G401 (cell line): ENCODE measurements at regions not wholly inside any gene's neighbourhood (a gene's known extent, or its start where the extent isn't known, plus 50 kb on each side); places are given as distances from the start of the nearest gene placed in this dataset.
"Not testable (repeated sequence)": the region's sequence is repeated elsewhere in the genome, so short reads cannot be mapped to it uniquely, and the experiment has no call there.

ENCODE experiments used
- DNase-seq: peaks from one replicate; pipeline ENCODE4 v3.0.0-alpha.2; 2015; ENCODE audit warnings: low spot score
- in situ Hi-C: cut with HindIII; loops from 2 replicates; pipeline ENCODE4 v1.10.0; 2016; ENCODE audit warnings: low sequenced_read_pairs, mixed read lengths

DNA sequence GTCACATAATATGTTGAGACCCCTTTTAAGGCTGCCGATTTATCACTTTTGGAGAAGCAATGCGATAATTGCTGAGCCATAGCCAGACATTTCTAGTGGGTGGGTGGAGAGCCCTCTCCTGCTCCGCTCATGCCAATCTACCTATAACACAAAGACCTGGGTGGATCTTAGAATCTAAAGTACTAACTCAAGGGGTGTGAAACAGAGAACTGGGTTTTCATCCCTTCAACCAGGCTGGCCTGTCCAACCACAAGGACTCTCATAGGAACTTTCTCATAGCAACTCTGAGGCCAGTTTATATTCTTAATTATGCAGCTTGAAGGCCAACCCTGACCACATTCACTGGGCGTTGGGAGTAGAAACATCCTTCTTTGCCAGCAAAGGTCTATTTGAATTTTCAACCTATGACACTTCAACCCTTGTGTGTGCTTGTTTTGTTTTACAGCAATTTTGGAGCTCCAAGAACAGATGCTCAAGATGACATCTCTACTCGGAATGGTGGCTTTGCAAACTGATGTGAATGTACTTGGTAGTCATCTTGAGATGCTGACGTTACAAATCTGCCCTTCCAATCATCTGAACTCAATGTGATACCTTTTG, 1198.2 kb upstream of the AUTS2 start:
- in situ Hi-C loops: no loop called here
- DNase-seq: no peak

GRCh38 chr7:68400783-68401182, 1197.5 kb upstream of the AUTS2 start:
- no peak for DNase-seq
- in situ Hi-C loops: no loop called here

DNA sequence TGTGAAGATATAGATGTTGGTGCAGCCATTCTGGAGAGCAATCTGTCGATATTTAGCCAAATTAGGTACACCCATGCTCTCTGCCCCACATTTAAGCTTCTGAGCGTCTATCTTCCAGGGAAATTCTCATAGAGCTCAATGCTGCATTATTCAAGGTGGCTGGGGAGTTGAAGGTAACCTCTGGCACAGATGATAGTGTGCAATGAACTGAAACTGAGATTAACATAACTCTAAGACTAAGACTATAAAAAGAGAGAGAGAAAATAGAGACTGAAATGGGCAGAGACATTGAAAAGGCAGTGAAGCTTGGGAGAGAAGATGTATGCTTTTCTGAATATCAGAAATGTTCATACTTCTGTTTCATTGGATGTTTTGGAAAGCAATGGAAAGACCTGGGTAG, 1197.0 kb upstream of the AUTS2 start:
- no peak for DNase-seq

DNA sequence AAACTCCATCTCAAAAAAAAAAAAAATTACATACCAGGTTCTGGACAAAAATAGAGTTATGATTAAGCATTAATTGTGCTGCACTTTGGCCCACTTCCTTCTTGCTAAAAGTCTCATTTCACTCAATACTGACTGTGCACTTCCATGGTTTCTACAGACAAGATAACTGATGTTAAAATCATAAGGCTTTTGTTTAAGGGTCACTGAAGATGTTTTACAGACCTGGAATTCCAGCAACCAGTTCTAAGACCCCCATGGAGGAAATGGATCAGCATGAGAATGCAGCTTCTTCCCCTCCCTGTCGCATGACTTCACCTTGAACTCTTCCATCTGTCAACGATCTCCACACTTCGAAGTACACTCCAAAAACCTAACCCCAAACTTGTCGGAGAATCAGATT, 1191.8 kb upstream of the AUTS2 start:
- DNase-seq: no peak

More for the DNA sequence above, 1197.0 kb upstream of the AUTS2 start:
- in situ Hi-C loops: no loop called here

GRCh38 chr7:68407460-68407859, 1190.8 kb upstream of the AUTS2 start:
- no peak for DNase-seq
- in situ Hi-C loops: no loop called here

More for the DNA sequence above, 1191.8 kb upstream of the AUTS2 start:
- in situ Hi-C loops: no loop called here

GRCh38 chr7:68408873-68409272, 1189.4 kb upstream of the AUTS2 start:
- DNase-seq: no peak
- in situ Hi-C loops: no loop called here

GRCh38 chr7:68409851-68410250, 1188.4 kb upstream of the AUTS2 start:
- DNase-seq: no peak
- in situ Hi-C loops: no loop called here

DNA sequence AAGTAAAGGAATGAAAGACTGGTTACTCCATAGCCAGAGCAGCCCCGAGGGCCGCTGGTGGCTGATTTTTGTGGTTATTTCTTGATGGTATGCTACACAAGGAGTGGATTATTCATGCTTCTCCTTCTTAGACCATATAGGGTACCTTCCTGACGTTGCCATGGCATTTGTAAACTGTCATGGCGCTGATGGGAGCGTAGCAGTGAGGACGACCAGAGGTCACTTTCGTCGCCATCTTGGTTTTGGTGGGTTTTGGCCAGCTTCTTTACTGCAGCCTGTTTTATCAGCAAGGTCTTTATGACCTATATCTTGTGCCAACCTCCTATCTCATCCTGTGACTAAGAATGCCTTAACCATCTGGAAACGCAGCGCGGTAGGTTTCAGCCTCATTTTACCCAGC, 1187.6 kb upstream of the AUTS2 start:
- in situ Hi-C loops, DNase-seq: not testable (repeated sequence)

DNA sequence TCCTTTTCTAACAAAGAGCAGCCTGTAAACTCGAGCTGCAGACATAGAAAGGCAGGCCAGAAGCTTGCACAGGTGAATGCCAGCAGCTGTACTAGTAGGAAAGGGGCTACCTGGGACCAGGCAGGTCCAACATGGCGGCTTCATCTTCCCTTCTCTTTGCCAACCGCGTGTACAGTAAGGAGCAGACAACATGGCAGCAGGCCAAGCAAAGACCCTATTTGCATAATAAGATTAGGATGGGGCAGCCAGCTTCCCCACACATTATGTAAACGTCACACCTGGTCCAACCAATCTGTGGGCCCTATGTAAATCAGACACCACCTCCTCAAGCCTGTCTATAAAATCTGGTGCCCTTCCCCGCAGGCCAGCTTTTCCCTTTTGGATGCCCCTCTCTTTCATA, 1186.5 kb upstream of the AUTS2 start:
- in situ Hi-C loops: no loop called here

DNA sequence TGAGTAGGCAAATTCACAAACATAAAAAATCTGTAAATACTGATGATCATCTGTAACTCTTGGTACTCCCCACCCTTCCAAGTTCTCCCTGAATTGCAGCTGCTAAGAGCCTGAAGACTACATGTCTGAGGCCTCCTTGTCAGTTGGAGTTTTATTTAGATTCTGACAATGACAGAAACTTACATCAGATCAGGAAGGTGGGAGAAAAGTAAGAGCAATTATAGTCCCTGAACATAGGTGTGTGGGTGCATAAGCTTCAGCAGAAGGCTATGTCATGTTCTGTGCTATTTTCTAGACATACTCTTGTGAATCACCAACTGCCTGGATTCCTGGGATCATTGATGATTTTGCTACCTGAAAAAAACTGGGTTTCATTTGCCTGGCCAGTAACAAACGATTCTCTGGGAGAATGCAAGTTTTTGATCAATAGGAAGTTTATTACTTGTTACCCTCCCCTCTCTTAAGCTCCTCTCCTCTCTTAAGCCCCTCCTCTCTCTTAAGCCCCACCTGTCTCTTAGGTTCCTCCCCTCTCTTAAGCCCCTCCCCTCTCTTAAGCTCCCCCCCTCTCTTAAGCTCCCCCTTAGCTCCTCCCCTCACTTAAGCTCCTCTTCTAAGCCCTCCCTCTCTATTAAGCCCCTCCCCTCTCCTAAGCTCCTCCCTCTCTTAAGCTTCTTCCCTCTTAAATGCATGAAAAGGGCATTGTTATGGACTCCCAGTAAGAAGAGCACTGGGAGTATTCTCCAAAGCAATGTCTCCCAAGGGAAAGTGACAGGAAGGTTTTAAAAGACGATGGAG, 1183.4 kb upstream of the AUTS2 start:
- no peak for DNase-seq
- in situ Hi-C loops: no loop called here

More for the DNA sequence above, 1186.5 kb upstream of the AUTS2 start:
- no peak for DNase-seq

DNA sequence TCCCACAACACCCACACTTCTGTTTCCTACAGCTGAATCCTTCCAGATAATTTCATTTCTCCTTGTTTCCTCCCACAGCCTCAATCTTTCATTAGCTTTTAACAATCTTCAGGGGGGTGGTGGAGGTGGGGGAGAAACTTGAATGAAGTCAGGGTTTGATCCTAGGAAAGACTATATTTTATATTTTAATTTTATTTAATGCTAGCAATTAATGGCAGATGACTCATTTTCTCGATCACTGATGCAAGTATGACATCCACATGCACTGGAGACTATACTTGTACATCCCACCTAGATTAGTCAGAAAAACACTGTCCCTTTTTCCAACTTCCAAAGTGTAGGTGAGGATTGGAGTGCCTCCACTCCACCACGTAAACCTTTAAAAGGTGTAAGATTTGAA, 1181.3 kb upstream of the AUTS2 start:
- in situ Hi-C loops: no loop called here
- no peak for DNase-seq

DNA sequence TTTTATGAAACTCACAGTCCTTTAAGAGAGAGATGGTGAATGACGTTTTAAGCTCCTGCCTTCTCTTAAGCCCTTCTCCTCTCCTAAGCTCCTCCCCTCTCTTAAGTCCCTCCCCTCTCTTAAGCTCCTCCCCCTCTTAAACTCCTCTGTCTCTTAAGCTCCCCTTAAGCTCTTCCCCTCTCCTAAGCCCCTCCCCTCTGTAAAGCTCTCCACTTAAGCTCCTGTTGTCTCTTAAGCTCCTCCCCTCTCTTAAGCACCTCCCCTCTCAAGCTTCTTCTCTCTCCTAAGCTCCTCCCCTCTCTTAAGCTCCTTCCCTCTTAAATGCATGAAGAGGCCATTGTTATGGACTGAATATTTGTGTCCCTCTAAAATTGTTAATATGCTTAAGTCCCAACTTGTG, 1180.6 kb upstream of the AUTS2 start:
- DNase-seq: no peak
- in situ Hi-C loops: no loop called here

DNA sequence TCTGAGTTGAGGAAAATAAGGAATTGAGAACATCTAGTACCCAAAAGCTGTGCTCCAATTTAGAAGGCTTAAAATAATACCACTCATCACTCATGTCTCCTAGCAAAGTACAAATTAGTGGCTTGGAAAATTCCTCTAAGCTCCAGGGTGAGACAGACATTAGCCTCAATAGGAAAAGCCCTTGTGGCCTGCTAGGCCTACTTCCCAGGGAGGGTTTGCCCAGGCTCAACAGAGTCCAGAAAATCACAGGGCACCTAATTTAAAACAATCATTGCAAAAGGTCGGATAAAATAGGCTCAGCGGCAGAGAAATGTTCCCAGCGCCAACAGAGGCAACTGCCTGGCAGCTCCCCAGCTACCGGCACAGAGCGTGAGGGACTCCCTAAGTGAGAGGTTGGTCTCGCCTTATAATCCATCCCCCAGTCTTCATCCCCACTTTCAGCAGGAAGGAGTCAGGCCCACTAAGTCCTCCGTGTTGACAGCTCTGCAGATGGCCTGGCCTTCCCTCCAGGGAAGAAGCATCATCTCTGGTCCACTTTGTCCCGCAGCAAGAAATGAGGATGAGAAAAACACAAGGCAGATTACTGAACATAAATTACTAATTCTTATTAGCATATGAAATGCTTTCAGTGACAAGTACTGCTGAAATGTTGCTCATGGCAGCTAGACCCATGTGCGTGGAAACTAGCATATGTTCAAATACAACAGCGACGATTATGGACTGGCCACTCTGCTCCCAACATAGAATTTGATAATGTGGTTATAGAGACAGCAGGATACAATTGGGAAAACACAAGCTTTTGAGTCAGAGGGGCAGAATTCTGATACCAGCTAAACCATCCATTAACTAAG, 1177.7 kb upstream of the AUTS2 start:
- peak; percentile 36 for DNase-seq
- in situ Hi-C loops: no loop called here

DNA sequence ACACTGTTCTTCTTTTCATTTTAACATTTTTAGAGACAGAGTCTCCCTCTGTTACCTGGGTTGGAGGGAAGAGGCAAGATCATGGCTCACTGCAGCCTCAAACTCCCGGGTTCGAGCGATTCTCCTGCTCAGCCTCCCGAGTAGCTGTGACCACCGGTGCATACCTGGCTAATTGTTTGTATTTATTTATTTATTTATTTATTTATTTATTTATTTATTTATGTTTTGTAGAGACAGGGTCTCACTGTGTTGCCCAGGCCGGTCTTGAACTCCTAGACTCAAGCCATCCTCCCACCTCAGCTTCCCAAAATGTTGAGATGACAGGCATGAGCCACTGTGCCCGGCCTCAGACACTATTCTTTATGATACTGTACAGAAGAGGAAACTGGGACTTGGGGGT, 1176.6 kb upstream of the AUTS2 start:
- no peak for DNase-seq
- in situ Hi-C loops: no loop called here

DNA sequence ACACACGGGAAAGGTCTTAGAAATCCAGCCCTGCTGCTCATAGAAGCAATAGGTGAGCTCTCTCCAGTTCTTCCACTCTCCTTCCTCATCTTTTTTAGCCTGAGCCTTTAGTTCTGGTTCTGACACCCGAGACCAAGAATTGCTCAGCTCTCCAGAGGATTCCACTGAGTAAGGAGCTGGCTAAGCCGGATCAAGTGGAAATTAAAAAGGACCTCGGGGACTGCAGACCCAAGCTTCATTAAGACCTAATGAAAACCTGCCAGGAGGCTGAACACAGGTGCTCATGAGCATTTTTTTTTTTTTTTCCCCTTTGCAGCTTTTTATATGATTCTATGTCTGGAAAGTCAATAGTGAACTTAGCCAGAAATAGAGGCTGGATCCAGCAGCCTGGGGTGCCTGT, 1176.0 kb upstream of the AUTS2 start:
- no peak for DNase-seq
- in situ Hi-C loops: no loop called here

DNA sequence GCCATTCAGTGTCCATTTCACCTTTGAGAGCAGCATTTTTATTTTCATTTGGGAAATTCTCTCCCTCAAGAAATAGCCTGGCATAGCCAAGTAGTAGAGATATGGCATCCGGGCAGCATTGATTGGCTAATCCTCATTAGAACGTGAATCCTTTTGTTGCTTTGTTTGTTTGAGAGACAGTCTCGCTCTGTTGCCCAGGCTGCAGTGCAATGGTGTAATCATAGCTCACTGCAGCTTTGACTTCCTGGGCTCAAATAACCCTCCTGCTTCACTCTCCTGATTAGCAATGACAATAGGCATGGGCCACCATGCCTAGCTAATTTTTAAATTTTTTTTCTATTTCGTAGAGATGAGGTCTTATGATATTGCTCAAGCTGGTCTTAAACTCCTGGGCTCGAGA, 1174.9 kb upstream of the AUTS2 start:
- in situ Hi-C loops: no loop called here
- no peak for DNase-seq

GRCh38 chr7:68424658-68425297, 1173.5 kb upstream of the AUTS2 start:
- in situ Hi-C loops: no loop called here
- no peak for DNase-seq

- in situ Hi-C loops: no loop called here
- DNase-seq: no peak
These were observed 1172.9 kb upstream of the AUTS2 start for GRCh38 chr7:68425377-68425776.

GRCh38 chr7:68429411-68430117, 1168.7 kb upstream of the AUTS2 start:
- peak; percentile 49 for DNase-seq
- in situ Hi-C loops: no loop called here
